ELR (cell line): ENCODE measurements at regions not wholly inside any gene's neighbourhood (a gene's known extent, or its start where the extent isn't known, plus 50 kb on each side); places are given as distances from the start of the nearest gene placed in this dataset.
A peak's percentile ranks its signal among the peaks of the same experiment; 100 is the strongest.

Source experiments
- DNase-seq: peaks from one replicate; pipeline ENCODE4 v3.0.0-alpha.2; 2015; ENCODE audit warnings: low read depth

- no peak for DNase-seq
These were observed 309.3 kb upstream of the UBE2E2 start for GRCh38 chr3:22893644-22894325.

- no peak for DNase-seq
These were observed 308.3 kb upstream of the UBE2E2 start for GRCh38 chr3:22894865-22895264.

- no peak for DNase-seq
These were observed 307.5 kb upstream of the UBE2E2 start for GRCh38 chr3:22895671-22896070.

- no peak for DNase-seq
These were observed 304.6 kb upstream of the UBE2E2 start for GRCh38 chr3:22898558-22898957.

- no peak for DNase-seq
These were observed 303.7 kb upstream of the UBE2E2 start for GRCh38 chr3:22899441-22899840.

- DNase-seq, result no peak
These were observed 302.8 kb upstream of the UBE2E2 start for GRCh38 chr3:22900296-22900695.

GRCh38 chr3:22901684-22902083, 301.4 kb upstream of the UBE2E2 start:
- DNase-seq, result no peak

GRCh38 chr3:22907161-22907780, 295.9 kb upstream of the UBE2E2 start:
- no peak for DNase-seq

- DNase-seq, result no peak
These were observed 295.3 kb upstream of the UBE2E2 start for GRCh38 chr3:22907796-22908195.

- DNase-seq, result no peak
These were observed 294.1 kb upstream of the UBE2E2 start for GRCh38 chr3:22908989-22909507.

GRCh38 chr3:22916933-22917332, 286.2 kb upstream of the UBE2E2 start:
- no peak for DNase-seq

GRCh38 chr3:22920006-22920405, 283.1 kb upstream of the UBE2E2 start:
- no peak for DNase-seq

GRCh38 chr3:22922317-22922716, 280.8 kb upstream of the UBE2E2 start:
- peak; percentile 33 for DNase-seq

GRCh38 chr3:22923711-22924110, 279.4 kb upstream of the UBE2E2 start:
- no peak for DNase-seq

GRCh38 chr3:22928216-22929110, 274.7 kb upstream of the UBE2E2 start:
- no peak for DNase-seq

GRCh38 chr3:22933051-22933840, 269.9 kb upstream of the UBE2E2 start:
- no peak for DNase-seq

- DNase-seq, result no peak
These were observed 269.3 kb upstream of the UBE2E2 start for GRCh38 chr3:22933841-22934116.

GRCh38 chr3:22935040-22935439, 268.1 kb upstream of the UBE2E2 start:
- DNase-seq, result no peak

GRCh38 chr3:22937536-22937935, 265.6 kb upstream of the UBE2E2 start:
- no peak for DNase-seq

GRCh38 chr3:22938739-22939138, 264.4 kb upstream of the UBE2E2 start:
- DNase-seq, result no peak

GRCh38 chr3:22939349-22939748, 263.8 kb upstream of the UBE2E2 start:
- DNase-seq, result no peak

- no peak for DNase-seq
These were observed 262.8 kb upstream of the UBE2E2 start for GRCh38 chr3:22940285-22940684.
